GM19397 (cell line): ENCODE measurements at regions not wholly inside any gene's neighbourhood (a gene's known extent, or its start where the extent isn't known, plus 50 kb on each side); places are given as distances from the start of the nearest gene placed in this dataset.
"Not testable (repeated sequence)": the region's sequence is repeated elsewhere in the genome, so short reads cannot be mapped to it uniquely, and the experiment has no call there.

Source experiments
- ATAC-seq: cut with Tn5 transposase; IDR thresholded peaks from one replicate; pipeline ENCODE4 v1.9.1; 2021; ENCODE audit warnings: mild to moderate bottlenecking, moderate library complexity; ENCODE audit not compliant: unreplicated experiment

- no peak for ATAC-seq
These were observed 321.7 kb downstream of the SEC16B start for GRCh38 chr1:177648138-177648537.

GRCh38 chr1:177646757-177647730 is 322.8 kb downstream of the SEC16B start:
- ATAC-seq: no peak

- no peak for ATAC-seq
These were observed 324.2 kb downstream of the SEC16B start for GRCh38 chr1:177645491-177646190.

GRCh38 chr1:177640687-177641086 is 329.2 kb downstream of the SEC16B start:
- no peak for ATAC-seq

- ATAC-seq: not testable (repeated sequence)
These were observed 335.7 kb downstream of the SEC16B start for GRCh38 chr1:177634151-177634550.

- ATAC-seq: no peak
These were observed 336.8 kb downstream of the SEC16B start for GRCh38 chr1:177632923-177633615.

GRCh38 chr1:177631770-177632169 is 338.1 kb downstream of the SEC16B start:
- no peak for ATAC-seq

GRCh38 chr1:177629526-177629925 is 340.3 kb downstream of the SEC16B start:
- ATAC-seq: no peak

GRCh38 chr1:177627148-177627910 is 342.5 kb downstream of the SEC16B start:
- no peak for ATAC-seq

GRCh38 chr1:177620636-177621190 is 349.1 kb downstream of the SEC16B start:
- ATAC-seq: no peak

- no peak for ATAC-seq
These were observed 354.6 kb downstream of the SEC16B start for GRCh38 chr1:177615251-177615650.

- no peak for ATAC-seq
These were observed 358.5 kb downstream of the SEC16B start for GRCh38 chr1:177611402-177611801.

- no peak for ATAC-seq
These were observed 359.9 kb downstream of the SEC16B start for GRCh38 chr1:177609953-177610352.

GRCh38 chr1:177600936-177601335 is 368.9 kb downstream of the SEC16B start:
- ATAC-seq: no peak

- no peak for ATAC-seq
These were observed 369.5 kb downstream of the SEC16B start for GRCh38 chr1:177600321-177600720.

- ATAC-seq: no peak
These were observed 372.5 kb downstream of the SEC16B start for GRCh38 chr1:177597393-177597792.

- ATAC-seq: no peak
These were observed 373.4 kb downstream of the SEC16B start for GRCh38 chr1:177596485-177596884.

GRCh38 chr1:177593105-177593504 is 376.8 kb downstream of the SEC16B start:
- ATAC-seq: no peak

GRCh38 chr1:177592624-177593023 is 377.2 kb downstream of the SEC16B start:
- ATAC-seq: no peak

GRCh38 chr1:177591155-177591554 is 378.7 kb downstream of the SEC16B start:
- no peak for ATAC-seq
